Colonic mucosa (tissue), 4 donors: ENCODE measurements at regions not wholly inside any gene's neighbourhood (a gene's known extent, or its start where the extent isn't known, plus 50 kb on each side); places are given as distances from the start of the nearest gene placed in this dataset.

ENCODE experiments used
- DNase-seq: peaks from one replicate; pipeline ENCODE4 v3.0.0-alpha.2; 2020
- H3K27ac ChIP-seq: fragments of 200-600 bp; one replicate; pipeline ENCODE4 v1.8.0; 2021
- H3K27me3 ChIP-seq: fragments of 200-600 bp; one replicate; pipeline ENCODE4 v1.8.0; 2021
- H3K36me3 ChIP-seq: fragments of 200-600 bp; one replicate; pipeline ENCODE4 v1.8.0; 2021
- H3K4me1 ChIP-seq: fragments of 200-600 bp; one replicate; pipeline ENCODE4 v1.8.0; 2021; ENCODE audit warnings: mild to moderate bottlenecking
- H3K4me3 ChIP-seq: fragments of 200-600 bp; one replicate; pipeline ENCODE4 v1.8.0; 2021
- H3K9ac ChIP-seq, 2 donors: one replicate each; pipeline ENCODE4 v1.7.0; 2013; ENCODE audit warnings: control low read depth in 2 of 2, low read depth in 2 of 2, low read length in 2 of 2
- H3K9me3 ChIP-seq: fragments of 200-600 bp; one replicate; pipeline ENCODE4 v1.8.0; 2021
- intact Hi-C: fragments of 100-400 bp; cut with DNase I; formaldehyde crosslinking; loops from one replicate; pipeline ENCODE4 v1.14.1; 2022
- TF ChIP-seq, protein P1 (sequence below): fragments of 200-600 bp; IDR thresholded peaks from one replicate; pipeline ENCODE4 v1.8.0; 2022; ENCODE audit warnings: antibody characterized with exemption, mild to moderate bottlenecking
- donor health status: healthy.
- donor health status: DM: no; HTN: no; CAD: no.
- donor health status: DM: no; HTN: no; CAD: no.

DNA sequence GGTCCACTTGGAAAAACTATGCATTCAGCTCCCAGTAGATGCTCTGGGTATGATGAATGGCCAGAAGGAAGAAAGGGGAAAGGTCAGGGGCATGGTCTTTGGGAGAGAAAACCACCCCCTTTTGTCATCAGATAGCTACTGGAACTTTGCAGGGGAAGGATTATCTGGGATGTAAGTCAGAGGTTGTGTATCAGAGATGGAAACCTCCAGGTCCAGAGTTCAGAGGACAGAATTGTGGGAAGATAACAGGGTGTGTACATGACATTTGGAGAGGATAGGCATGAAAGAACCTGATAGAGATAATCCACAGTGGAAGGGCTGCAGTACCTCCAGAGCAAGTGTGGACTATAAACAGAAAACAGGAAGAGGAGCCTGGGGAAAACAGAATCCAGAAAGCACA lies 262.7 kb downstream of the SPRY1 start:
- intact Hi-C loops = loop anchor here (5.0 to 10.0 kb wide), 2 partner anchors 257 to 554 kb away; no protein-coding TSS in a partner anchor
- TF ChIP-seq, protein P1, sequence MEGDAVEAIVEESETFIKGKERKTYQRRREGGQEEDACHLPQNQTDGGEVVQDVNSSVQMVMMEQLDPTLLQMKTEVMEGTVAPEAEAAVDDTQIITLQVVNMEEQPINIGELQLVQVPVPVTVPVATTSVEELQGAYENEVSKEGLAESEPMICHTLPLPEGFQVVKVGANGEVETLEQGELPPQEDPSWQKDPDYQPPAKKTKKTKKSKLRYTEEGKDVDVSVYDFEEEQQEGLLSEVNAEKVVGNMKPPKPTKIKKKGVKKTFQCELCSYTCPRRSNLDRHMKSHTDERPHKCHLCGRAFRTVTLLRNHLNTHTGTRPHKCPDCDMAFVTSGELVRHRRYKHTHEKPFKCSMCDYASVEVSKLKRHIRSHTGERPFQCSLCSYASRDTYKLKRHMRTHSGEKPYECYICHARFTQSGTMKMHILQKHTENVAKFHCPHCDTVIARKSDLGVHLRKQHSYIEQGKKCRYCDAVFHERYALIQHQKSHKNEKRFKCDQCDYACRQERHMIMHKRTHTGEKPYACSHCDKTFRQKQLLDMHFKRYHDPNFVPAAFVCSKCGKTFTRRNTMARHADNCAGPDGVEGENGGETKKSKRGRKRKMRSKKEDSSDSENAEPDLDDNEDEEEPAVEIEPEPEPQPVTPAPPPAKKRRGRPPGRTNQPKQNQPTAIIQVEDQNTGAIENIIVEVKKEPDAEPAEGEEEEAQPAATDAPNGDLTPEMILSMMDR = no peak
- Histone ChIP-seq H3K27me3 (no peaks in the 10 kb centered on the region), H3K36me3 (no peaks in the 10 kb centered on the region), H3K9ac (no peak overlapping the region), H3K27ac (no peak overlapping the region), H3K4me3 (no peak overlapping the region), H3K9me3 (no peaks in the 10 kb centered on the region), H3K4me1 (no peaks in the 10 kb centered on the region)
- no peak for DNase-seq

DNA sequence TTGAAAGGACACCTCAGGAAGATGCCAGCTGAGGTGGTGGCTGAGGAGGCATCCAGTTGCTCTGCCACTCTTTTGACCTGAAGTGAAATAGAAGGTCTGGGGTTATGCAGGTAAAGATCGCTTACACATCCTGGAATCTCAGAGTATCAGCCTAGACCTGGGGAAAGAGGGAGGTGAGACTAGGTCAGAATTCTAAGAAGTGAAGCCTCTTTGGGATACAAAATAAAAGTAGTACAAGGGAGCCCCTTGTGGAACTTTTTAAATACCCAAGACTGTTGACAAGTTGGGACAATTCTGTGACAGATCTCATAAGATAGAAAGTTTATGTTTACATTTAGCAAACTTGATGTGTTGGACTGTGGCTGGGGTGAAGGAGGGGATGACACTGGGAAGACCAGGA lies 263.1 kb downstream of the SPRY1 start:
- Histone ChIP-seq H3K9me3 (no peaks in the 10 kb centered on the region), H3K4me1 (no peaks in the 10 kb centered on the region), H3K9ac (peak overlapping the region in 1 of 2 donors; percentile 5), H3K27ac (no peak overlapping the region), H3K36me3 (no peaks in the 10 kb centered on the region), H3K4me3 (no peak overlapping the region), H3K27me3 (no peaks in the 10 kb centered on the region)
- DNase-seq = no peak
- intact Hi-C loops = loop anchor here (5.0 to 10.0 kb wide), 3 partner anchors 257 to 555 kb away; no protein-coding TSS in a partner anchor
- TF ChIP-seq, protein P1 = peak; percentile 17

DNA sequence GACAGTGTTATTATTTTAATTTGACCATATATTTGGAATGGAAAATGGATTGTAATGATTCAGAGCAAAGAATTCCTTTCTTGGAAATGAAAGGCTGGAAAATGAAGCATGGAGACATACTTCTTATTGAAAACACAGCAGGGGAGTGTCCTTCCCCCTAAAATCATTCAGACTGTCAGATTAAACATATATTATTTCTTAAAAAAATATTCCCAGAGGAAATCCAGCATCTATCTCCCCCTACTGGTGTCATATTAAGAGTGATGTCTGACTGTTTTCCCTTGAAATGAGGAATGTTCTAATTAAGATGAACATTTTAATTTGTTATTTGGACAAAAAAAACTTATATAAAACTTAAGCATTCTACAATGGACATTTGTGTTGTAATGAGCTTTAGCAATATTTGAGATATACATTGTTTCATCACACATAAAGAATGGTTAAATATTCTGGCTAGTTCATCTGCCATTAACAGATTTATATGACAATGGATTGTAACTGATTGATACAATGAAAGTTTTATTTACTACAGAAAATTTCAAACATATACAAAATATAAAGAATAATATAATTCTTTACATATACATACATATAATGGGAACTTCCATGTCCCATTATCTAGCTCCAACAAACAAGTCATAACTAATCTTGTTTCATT lies 264.6 kb downstream of the SPRY1 start:
- H3K9me3 ChIP-seq = no peaks in the 10 kb centered on the region
- H3K9ac ChIP-seq = no peak overlapping the region
- no peaks in the 10 kb centered on the region for H3K27me3 ChIP-seq
- no peak for DNase-seq
- H3K4me3 ChIP-seq = no peak overlapping the region
- no peaks in the 10 kb centered on the region for H3K36me3 ChIP-seq
- TF ChIP-seq, protein P1 = peak; percentile 46
- intact Hi-C loops = loop anchor here (5.0 kb wide), 1 partner anchor 534 kb away; no protein-coding TSS in a partner anchor
- no peak overlapping the region for H3K27ac ChIP-seq
- H3K4me1 ChIP-seq = no peaks in the 10 kb centered on the region

DNA sequence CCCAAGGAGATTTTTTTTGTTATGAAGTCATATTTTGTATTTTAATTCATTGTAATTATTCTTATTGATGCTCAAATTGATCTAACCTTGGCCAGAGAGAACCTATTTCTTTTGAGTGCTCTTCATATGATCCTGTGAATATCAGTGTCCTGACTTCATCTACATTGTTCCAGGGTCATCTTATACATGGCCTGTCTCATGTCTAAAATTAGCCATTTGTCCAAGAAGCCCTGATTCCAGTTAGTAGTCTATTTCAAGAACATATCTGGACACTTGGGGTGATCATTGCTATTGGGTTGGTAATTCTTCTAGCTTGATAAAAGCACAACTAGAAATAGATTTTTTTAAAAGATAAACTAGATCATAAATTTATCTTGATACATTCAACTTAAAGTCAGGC lies 266.2 kb downstream of the SPRY1 start:
- no peaks in the 10 kb centered on the region for H3K36me3 ChIP-seq
- no peak overlapping the region for H3K27ac ChIP-seq
- H3K4me3 ChIP-seq = no peak overlapping the region
- TF ChIP-seq, protein P1 = no peak
- intact Hi-C loops = loop anchor here (5.0 kb wide), 1 partner anchor 536 kb away; no protein-coding TSS in a partner anchor
- no peaks in the 10 kb centered on the region for H3K4me1 ChIP-seq
- no peaks in the 10 kb centered on the region for H3K9me3 ChIP-seq
- H3K9ac ChIP-seq = no peak overlapping the region
- no peak for DNase-seq
- no peaks in the 10 kb centered on the region for H3K27me3 ChIP-seq

DNA sequence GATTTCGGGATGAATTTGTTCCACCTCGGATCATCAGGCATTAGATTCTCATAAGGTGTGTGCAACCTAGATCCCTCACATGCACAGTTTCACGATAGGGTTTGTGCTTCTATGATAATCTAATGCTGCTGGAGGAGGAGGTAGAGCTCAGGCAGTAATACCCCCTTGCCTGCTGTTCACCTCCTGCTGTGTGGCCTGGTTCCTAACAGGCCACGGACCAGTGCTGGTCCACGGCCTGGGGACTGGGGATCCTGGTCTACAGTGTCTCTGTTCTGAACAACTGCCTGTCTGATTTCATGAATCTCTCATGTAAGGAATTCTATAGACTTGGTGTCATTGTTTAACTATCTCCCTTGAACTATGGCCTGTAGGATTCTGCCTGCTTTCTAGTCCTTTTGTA lies 269.9 kb downstream of the SPRY1 start:
- Histone ChIP-seq H3K4me1 (no peaks in the 10 kb centered on the region), H3K27me3 (no peaks in the 10 kb centered on the region), H3K27ac (no peak overlapping the region), H3K36me3 (no peaks in the 10 kb centered on the region), H3K4me3 (no peak overlapping the region), H3K9me3 (no peaks in the 10 kb centered on the region), H3K9ac (no peak overlapping the region)
- TF ChIP-seq, protein P1 = no peak
- intact Hi-C loops = no loop called here
- no peak for DNase-seq
